B cell (primary cell): ENCODE measurements at regions not wholly inside any gene's neighbourhood (a gene's known extent, or its start where the extent isn't known, plus 50 kb on each side); places are given as distances from the start of the nearest gene placed in this dataset.

Source experiments
- ATAC-seq: fragments of 200-7000 bp; cut with Tn5 transposase; one replicate; pipeline ENCODE4 v1.10.0; 2021; ENCODE audit warnings: low read depth, mild to moderate bottlenecking, moderate number of reproducible peaks, moderate library complexity
- CTCF ChIA-PET: fragments of 350-600 bp; sonication (Branson Sonifier 250); formaldehyde crosslinking; loops from one replicate; lab custom pipeline; 2021; ENCODE audit warnings: antibody characterized with exemption, inconsistent platforms; lab: Charles Lee
- POLR2A ChIA-PET: fragments of 350-600 bp; sonication (Branson Sonifier 250); formaldehyde crosslinking; loops from one replicate; lab custom pipeline; 2021; ENCODE audit warnings: antibody characterized with exemption; lab: Charles Lee
- DNase-seq: peaks from one replicate; pipeline ENCODE4 v3.0.0; 2013
- H2AFZ ChIP-seq: 2 replicates; pipeline ENCODE4 v1.6.1; 2012; ENCODE audit warnings: mild to moderate bottlenecking, low read depth, low read length; ENCODE audit not compliant: insufficient read depth, poor library complexity, severe bottlenecking
- H3K27ac ChIP-seq, 2 donors: 1 replicate in 1 of 2; 2 replicates in 1 of 2; pipeline ENCODE4 v1.5.1; 2012 to 2013; ENCODE audit warnings: low read length in 2 of 2, mild to moderate bottlenecking in 2 of 2, moderate library complexity in 1 of 2
- H3K27me3 ChIP-seq, 4 experiments: fragments of 200-600 bp in 1 of 4; sonication (generic) in 1 of 4; replicated peaks in 1 of 4; 1 replicate in 2 of 4; 2 replicates in 2 of 4; pipeline versions ENCODE4 v1.6.1 to v1.7.0; 2013 to 2016; ENCODE audit warnings: low read length in 3 of 4, mild to moderate bottlenecking in 2 of 4, mixed read lengths in 1 of 4, moderate library complexity in 1 of 4; ENCODE audit not compliant: insufficient read depth in 4 of 4, control insufficient read depth in 3 of 4; ENCODE audit errors: control extremely low read depth in 1 of 4
- H3K36me3 ChIP-seq, 2 experiments: replicated peaks in 1 of 2; 1 replicate in 1 of 2; 2 replicates in 1 of 2; pipeline versions ENCODE4 v1.6.1 to v1.7.1; 2013; ENCODE audit warnings: low read length in 1 of 2; ENCODE audit not compliant: insufficient read depth in 2 of 2, control insufficient read depth in 1 of 2; ENCODE audit errors: control extremely low read depth in 1 of 2, extremely low read depth in 1 of 2
- H3K4me1 ChIP-seq, 2 donors: fragments of 200-600 bp in 1 of 2; sonication (generic) in 1 of 2; 1 replicate in 1 of 2; 2 replicates in 1 of 2; pipeline versions ENCODE4 v1.5.1 to v1.6.1; 2013 to 2017; ENCODE audit warnings: low read length in 2 of 2; ENCODE audit not compliant: control insufficient read depth in 2 of 2, insufficient read depth in 2 of 2
- H3K4me2 ChIP-seq: replicated peaks from 2 replicates; pipeline ENCODE3; 2012; ENCODE audit warnings: mild to moderate bottlenecking, low read depth, low read length; ENCODE audit not compliant: poor library complexity, severe bottlenecking
- H3K4me3 ChIP-seq, 5 experiments: fragments of 200-600 bp in 1 of 5; sonication (generic) in 1 of 5; 1 replicate in 3 of 5; 2 replicates in 2 of 5; pipeline versions ENCODE4 v1.5.1 to v1.7.0; 2011 to 2016; ENCODE audit warnings: low read length in 4 of 5, mild to moderate bottlenecking in 4 of 5, low read depth in 2 of 5, control low read depth in 1 of 5, moderate library complexity in 1 of 5; ENCODE audit not compliant: insufficient read depth in 1 of 5; ENCODE audit errors: control extremely low read depth in 1 of 5, extremely low read depth in 1 of 5
- H3K79me2 ChIP-seq: fragments of 200-600 bp; sonication (generic); one replicate; pipeline ENCODE4 v1.6.0; 2016; ENCODE audit warnings: low read length; ENCODE audit not compliant: control insufficient read depth, insufficient read depth
- H3K9ac ChIP-seq: fragments of 200-600 bp; sonication (generic); 2 replicates; pipeline ENCODE4 v1.6.1; 2017; ENCODE audit warnings: mild to moderate bottlenecking, low read length, moderate library complexity
- H3K9me3 ChIP-seq, 3 donors: one replicate each; pipeline versions ENCODE4 v1.6.1 to v1.7.1; 2013; ENCODE audit warnings: low read length in 2 of 3; ENCODE audit not compliant: control insufficient read depth in 2 of 3, insufficient read depth in 1 of 3; ENCODE audit errors: control extremely low read depth in 1 of 3
- H4K20me1 ChIP-seq: 2 replicates; pipeline ENCODE4 v1.6.0; 2012; ENCODE audit warnings: mild to moderate bottlenecking, low read length; ENCODE audit not compliant: insufficient read depth, control insufficient read depth, poor library complexity, severe bottlenecking
- H3K27ac Mint-ChIP-seq: one replicate; pipeline ENCODE4 v1.8.0; 2021; ENCODE audit warnings: mixed read lengths
- H3K27me3 Mint-ChIP-seq: one replicate; pipeline ENCODE4 v1.8.0; 2021; ENCODE audit warnings: mixed read lengths
- H3K4me1 Mint-ChIP-seq: one replicate; pipeline ENCODE4 v1.8.0; 2021; ENCODE audit warnings: mixed read lengths
- H3K4me3 Mint-ChIP-seq: one replicate; pipeline ENCODE4 v1.8.0; 2021; ENCODE audit warnings: mixed read lengths
- H3K9me3 Mint-ChIP-seq: one replicate; pipeline ENCODE4 v1.8.0; 2022; ENCODE audit warnings: mixed read lengths; ENCODE audit not compliant: insufficient read depth
- EZH2 ChIP-seq: IDR thresholded peaks from 2 replicates; pipeline ENCODE4 v1.6.1; 2012; ENCODE audit warnings: borderline replicate concordance, low read depth, mild to moderate bottlenecking, moderate library complexity, low read length; ENCODE audit not compliant: insufficient read depth, poor library complexity, severe bottlenecking
- WGBS: methylation state at CpG from one replicate; pipeline ENCODE4 v1.1.5; 2013; ENCODE audit warnings: missing lambda C conversion rate; ENCODE audit not compliant: insufficient coverage; 5-methylcytosine and 5-hydroxymethylcytosine counted together
- intact Hi-C: fragments of 100-400 bp; cut with micrococcal nuclease; formaldehyde crosslinking; loops from one replicate; pipeline ENCODE4 v1.10.0; 2022
- TF ChIP-seq, protein P1 (sequence below): fragments of 200-600 bp; IDR thresholded peaks from one replicate; pipeline ENCODE4 v1.8.0; 2022; ENCODE audit warnings: antibody characterized with exemption, mild to moderate bottlenecking

DNA sequence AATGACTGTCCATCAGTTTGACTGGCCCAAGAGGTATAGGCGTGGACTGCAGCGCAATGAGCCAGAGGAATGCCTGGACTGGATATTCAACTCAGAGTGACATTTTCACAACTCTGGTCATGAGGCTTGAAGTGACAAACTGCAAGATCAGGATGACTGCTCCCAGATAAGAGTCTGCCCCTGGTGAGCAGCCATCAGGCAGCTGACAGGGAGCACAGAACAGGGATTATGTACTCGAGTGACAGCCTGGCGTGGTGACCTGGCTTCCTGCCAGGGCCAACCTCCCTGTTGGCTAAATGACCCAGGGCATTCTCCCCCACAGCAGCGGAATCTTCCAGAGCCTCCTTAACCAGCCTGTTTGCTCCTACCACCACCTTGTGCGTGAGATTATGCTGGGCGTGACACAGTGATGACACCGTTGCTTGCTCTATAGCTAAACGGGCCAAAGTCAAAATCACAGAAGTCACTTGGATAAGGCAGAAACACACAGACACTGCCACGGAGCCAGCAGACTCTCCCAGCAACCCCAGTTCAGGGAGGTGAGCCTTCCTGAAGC, 209.1 kb upstream of the JARID2 start:
- Histone ChIP-seq H3K36me3 (no peaks in the 10 kb centered on the region), H3K9me3 (no peaks in the 10 kb centered on the region), H3K4me2 (no peak overlapping the region), H3K27ac (no peak overlapping the region), H3K4me1 (peaks cover 0 to 13% of the 10 kb centered on the region in 2 donors), H3K79me2 (no peaks in the 10 kb centered on the region), H4K20me1 (no peaks in the 10 kb centered on the region), H3K4me3 (no peak overlapping the region), H3K9ac (no peak overlapping the region), H2AFZ (no peak overlapping the region), H3K27me3 (no peaks in the 10 kb centered on the region)
- ChIA-PET POLR2A (no interaction called here), CTCF (no interaction called here)
- H3K9me3 Mint-ChIP-seq: no peaks in the 10 kb centered on the region
- intact Hi-C loops: no loop called here
- peak overlapping the region; percentile 61 for H3K27ac Mint-ChIP-seq
- H3K4me1 Mint-ChIP-seq: peaks cover 16% of the 10 kb centered on the region
- ATAC-seq: no peak
- H3K27me3 Mint-ChIP-seq: no peaks in the 10 kb centered on the region
- H3K4me3 Mint-ChIP-seq: no peak overlapping the region
- no peak for TF ChIP-seq EZH2
- TF ChIP-seq, protein P1, sequence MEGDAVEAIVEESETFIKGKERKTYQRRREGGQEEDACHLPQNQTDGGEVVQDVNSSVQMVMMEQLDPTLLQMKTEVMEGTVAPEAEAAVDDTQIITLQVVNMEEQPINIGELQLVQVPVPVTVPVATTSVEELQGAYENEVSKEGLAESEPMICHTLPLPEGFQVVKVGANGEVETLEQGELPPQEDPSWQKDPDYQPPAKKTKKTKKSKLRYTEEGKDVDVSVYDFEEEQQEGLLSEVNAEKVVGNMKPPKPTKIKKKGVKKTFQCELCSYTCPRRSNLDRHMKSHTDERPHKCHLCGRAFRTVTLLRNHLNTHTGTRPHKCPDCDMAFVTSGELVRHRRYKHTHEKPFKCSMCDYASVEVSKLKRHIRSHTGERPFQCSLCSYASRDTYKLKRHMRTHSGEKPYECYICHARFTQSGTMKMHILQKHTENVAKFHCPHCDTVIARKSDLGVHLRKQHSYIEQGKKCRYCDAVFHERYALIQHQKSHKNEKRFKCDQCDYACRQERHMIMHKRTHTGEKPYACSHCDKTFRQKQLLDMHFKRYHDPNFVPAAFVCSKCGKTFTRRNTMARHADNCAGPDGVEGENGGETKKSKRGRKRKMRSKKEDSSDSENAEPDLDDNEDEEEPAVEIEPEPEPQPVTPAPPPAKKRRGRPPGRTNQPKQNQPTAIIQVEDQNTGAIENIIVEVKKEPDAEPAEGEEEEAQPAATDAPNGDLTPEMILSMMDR: no peak
- no peak for DNase-seq
- WGBS: 87% methylated on average over 8 of the region's 10 CpGs

DNA sequence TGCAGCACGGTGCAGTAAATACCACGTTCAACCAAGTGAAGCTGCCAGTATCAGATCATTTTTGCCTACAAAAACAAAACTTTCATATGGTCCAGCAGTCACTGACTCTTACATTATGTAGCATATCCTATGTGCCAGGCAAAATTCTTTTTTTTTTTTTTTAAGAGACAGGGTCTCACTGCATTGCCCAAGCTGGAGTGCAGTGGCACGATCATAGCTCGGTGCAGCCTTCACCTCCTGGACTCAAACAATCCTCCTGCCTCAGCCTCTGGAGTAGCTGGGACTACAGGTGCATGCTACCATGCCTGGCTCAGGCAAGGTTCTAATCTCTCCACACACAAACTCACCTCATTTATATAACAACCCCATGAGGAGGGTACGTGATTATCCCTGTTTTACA, 208.6 kb upstream of the JARID2 start:
- peaks cover 16% of the 10 kb centered on the region for H3K4me1 Mint-ChIP-seq
- Histone ChIP-seq H3K27me3 (no peaks in the 10 kb centered on the region), H3K4me1 (peaks cover 0 to 13% of the 10 kb centered on the region in 2 donors), H3K4me2 (no peak overlapping the region), H3K9ac (no peak overlapping the region), H4K20me1 (no peaks in the 10 kb centered on the region), H3K9me3 (no peaks in the 10 kb centered on the region), H2AFZ (no peak overlapping the region), H3K36me3 (no peaks in the 10 kb centered on the region), H3K79me2 (no peaks in the 10 kb centered on the region), H3K27ac (no peak overlapping the region), H3K4me3 (no peak overlapping the region)
- ATAC-seq (no peak), DNase-seq (no peak)
- CTCF ChIA-PET: no interaction called here
- H3K9me3 Mint-ChIP-seq: no peaks in the 10 kb centered on the region
- no peaks in the 10 kb centered on the region for H3K27me3 Mint-ChIP-seq
- intact Hi-C loops: no loop called here
- POLR2A ChIA-PET: no interaction called here
- TF ChIP-seq, protein P1: no peak
- TF ChIP-seq EZH2: no peak
- H3K4me3 Mint-ChIP-seq: no peak overlapping the region
- no peak overlapping the region for H3K27ac Mint-ChIP-seq
- WGBS: 76% methylated on average over 5 of the region's 5 CpGs
